ENCODE measurements at regions not wholly inside any gene's neighbourhood (a gene's known extent, or its start where the extent isn't known, plus 50 kb on each side); places are given as distances from the start of the nearest gene placed in this dataset.

- no peaks in the 10 kb centered on the region for H3K27me3 Mint-ChIP-seq
- ATAC-seq (no peak), DNase-seq (no peak)
- intact Hi-C loops (cut with micrococcal nuclease), result no loop called here
- H3K4me1 Mint-ChIP-seq (ENCODE audit: low read depth), result no peaks in the 10 kb centered on the region
- H3K9me3 Mint-ChIP-seq, result no peaks in the 10 kb centered on the region
- no peak overlapping the region for H3K27ac Mint-ChIP-seq
- ChIA-PET POLR2A (no interaction called here), CTCF (no interaction called here)
- TF ChIP-seq CTCF (IDR thresholded peaks at IDR 0.05), result no peak
- no peak overlapping the region for H3K4me3 Mint-ChIP-seq
- no peaks in the 10 kb centered on the region for H3K36me3 Mint-ChIP-seq (ENCODE audit: low read depth)
These were observed 73.7 kb upstream of the PTCHD4 start for GRCh38 chr6:48184648-48185047.

- H3K36me3 Mint-ChIP-seq (ENCODE audit: low read depth), result no peaks in the 10 kb centered on the region
- ChIA-PET CTCF (no interaction called here), POLR2A (no interaction called here)
- H3K27me3 Mint-ChIP-seq, result no peaks in the 10 kb centered on the region
- ATAC-seq, result no peak
- no peaks in the 10 kb centered on the region for H3K4me1 Mint-ChIP-seq (ENCODE audit: low read depth)
- no peak overlapping the region for H3K4me3 Mint-ChIP-seq
- TF ChIP-seq CTCF (IDR thresholded peaks at IDR 0.05), result no peak
- intact Hi-C loops (cut with micrococcal nuclease), result no loop called here
- no peak for DNase-seq
- no peaks in the 10 kb centered on the region for H3K9me3 Mint-ChIP-seq
- H3K27ac Mint-ChIP-seq, result no peak overlapping the region
These were observed 73.0 kb upstream of the PTCHD4 start for GRCh38 chr6:48183811-48184605.

- H3K4me1 Mint-ChIP-seq (ENCODE audit: low read depth), result no peaks in the 10 kb centered on the region
- ChIA-PET POLR2A (no interaction called here), CTCF (no interaction called here)
- no peaks in the 10 kb centered on the region for H3K9me3 Mint-ChIP-seq
- no peak overlapping the region for H3K27ac Mint-ChIP-seq
- TF ChIP-seq CTCF (IDR thresholded peaks at IDR 0.05), result no peak
- no peak overlapping the region for H3K4me3 Mint-ChIP-seq
- no peaks in the 10 kb centered on the region for H3K36me3 Mint-ChIP-seq (ENCODE audit: low read depth)
- intact Hi-C loops (cut with micrococcal nuclease), result no loop called here
- ATAC-seq (no peak), DNase-seq (no peak)
- no peaks in the 10 kb centered on the region for H3K27me3 Mint-ChIP-seq
These were observed 72.2 kb upstream of the PTCHD4 start for GRCh38 chr6:48183178-48183577.

- POLR2A ChIA-PET, result no interaction called here
- H3K27ac Mint-ChIP-seq, result no peak overlapping the region
- H3K4me3 Mint-ChIP-seq, result no peak overlapping the region
- TF ChIP-seq CTCF (IDR thresholded peaks at IDR 0.05), result no peak
- H3K4me1 Mint-ChIP-seq (ENCODE audit: low read depth), result no peaks in the 10 kb centered on the region
- DNase-seq (no peak), ATAC-seq (no peak)
- no peaks in the 10 kb centered on the region for H3K27me3 Mint-ChIP-seq
- CTCF ChIA-PET, result no interaction called here
- intact Hi-C loops (cut with micrococcal nuclease), result no loop called here
- H3K9me3 Mint-ChIP-seq, result no peaks in the 10 kb centered on the region
- H3K36me3 Mint-ChIP-seq (ENCODE audit: low read depth), result no peaks in the 10 kb centered on the region
These were observed 67.7 kb upstream of the PTCHD4 start for GRCh38 chr6:48178700-48179099.

GRCh38 chr6:48177786-48178185, 66.8 kb upstream of the PTCHD4 start:
- Mint-ChIP-seq H3K27ac (no peak overlapping the region), H3K9me3 (no peaks in the 10 kb centered on the region), H3K36me3 (ENCODE audit: low read depth) (no peaks in the 10 kb centered on the region), H3K27me3 (no peaks in the 10 kb centered on the region), H3K4me3 (no peak overlapping the region), H3K4me1 (ENCODE audit: low read depth) (no peaks in the 10 kb centered on the region)
- TF ChIP-seq CTCF (IDR thresholded peaks at IDR 0.05), result no peak
- POLR2A ChIA-PET, result no interaction called here
- no peak for ATAC-seq
- intact Hi-C loops (cut with micrococcal nuclease), result no loop called here
- CTCF ChIA-PET, result no interaction called here
- DNase-seq, result no peak
